ENCODE measurements at regions not wholly inside any gene's neighbourhood (a gene's known extent, or its start where the extent isn't known, plus 50 kb on each side); places are given as distances from the start of the nearest gene placed in this dataset.
A peak's percentile ranks its signal among the peaks of the same experiment; 100 is the strongest.

DNA sequence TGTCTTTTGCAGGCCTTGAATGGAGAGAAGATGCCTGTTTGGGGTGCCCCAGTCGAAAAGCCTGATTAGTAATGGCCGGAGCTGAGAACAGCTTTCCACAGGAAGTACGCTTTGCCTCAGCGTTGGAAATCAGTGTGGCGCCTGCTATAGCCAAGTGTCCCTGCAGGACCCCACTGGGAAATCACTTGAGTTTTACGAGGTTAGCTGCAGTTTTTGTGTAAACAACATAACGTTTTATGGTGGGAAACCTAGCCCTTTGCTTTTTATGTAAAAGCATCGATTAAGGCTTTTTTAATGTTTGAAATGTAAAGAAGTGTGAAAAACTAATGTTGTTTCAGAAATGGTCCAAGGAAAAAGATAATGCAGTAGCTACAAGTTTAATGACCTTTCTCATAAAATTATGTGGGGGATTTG is 234.2 kb downstream of the TTC32 start (continued):
- TF ChIP-seq, protein P1, sequence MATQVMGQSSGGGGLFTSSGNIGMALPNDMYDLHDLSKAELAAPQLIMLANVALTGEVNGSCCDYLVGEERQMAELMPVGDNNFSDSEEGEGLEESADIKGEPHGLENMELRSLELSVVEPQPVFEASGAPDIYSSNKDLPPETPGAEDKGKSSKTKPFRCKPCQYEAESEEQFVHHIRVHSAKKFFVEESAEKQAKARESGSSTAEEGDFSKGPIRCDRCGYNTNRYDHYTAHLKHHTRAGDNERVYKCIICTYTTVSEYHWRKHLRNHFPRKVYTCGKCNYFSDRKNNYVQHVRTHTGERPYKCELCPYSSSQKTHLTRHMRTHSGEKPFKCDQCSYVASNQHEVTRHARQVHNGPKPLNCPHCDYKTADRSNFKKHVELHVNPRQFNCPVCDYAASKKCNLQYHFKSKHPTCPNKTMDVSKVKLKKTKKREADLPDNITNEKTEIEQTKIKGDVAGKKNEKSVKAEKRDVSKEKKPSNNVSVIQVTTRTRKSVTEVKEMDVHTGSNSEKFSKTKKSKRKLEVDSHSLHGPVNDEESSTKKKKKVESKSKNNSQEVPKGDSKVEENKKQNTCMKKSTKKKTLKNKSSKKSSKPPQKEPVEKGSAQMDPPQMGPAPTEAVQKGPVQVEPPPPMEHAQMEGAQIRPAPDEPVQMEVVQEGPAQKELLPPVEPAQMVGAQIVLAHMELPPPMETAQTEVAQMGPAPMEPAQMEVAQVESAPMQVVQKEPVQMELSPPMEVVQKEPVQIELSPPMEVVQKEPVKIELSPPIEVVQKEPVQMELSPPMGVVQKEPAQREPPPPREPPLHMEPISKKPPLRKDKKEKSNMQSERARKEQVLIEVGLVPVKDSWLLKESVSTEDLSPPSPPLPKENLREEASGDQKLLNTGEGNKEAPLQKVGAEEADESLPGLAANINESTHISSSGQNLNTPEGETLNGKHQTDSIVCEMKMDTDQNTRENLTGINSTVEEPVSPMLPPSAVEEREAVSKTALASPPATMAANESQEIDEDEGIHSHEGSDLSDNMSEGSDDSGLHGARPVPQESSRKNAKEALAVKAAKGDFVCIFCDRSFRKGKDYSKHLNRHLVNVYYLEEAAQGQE (tag by site-specific recombination; IDR thresholded peaks at IDR 0.05) = no peak
- no peak for TF ChIP-seq ZNF114 (tag by site-specific recombination; IDR thresholded peaks at IDR 0.05)
- TF ChIP-seq ZNF37A (tag by site-specific recombination; IDR thresholded peaks at IDR 0.05) = no peak
- TF ChIP-seq ZNF777 (tag by site-specific recombination; IDR thresholded peaks at IDR 0.05; ENCODE audit: borderline replicate concordance) = no peak
- TF ChIP-seq ZNF146 (tag by site-specific recombination; IDR thresholded peaks at IDR 0.05) = peak; percentile 38; the same call in 1 of the 2 replicates
- TF ChIP-seq ZNF221 (tag by site-specific recombination; IDR thresholded peaks at IDR 0.05; ENCODE audit: borderline replicate concordance) = peak; percentile 82; the same call in 1 of the 2 replicates
- peak; percentile 66; the same call in 1 of the 2 replicates for TF ChIP-seq ZNF610 (tag by site-specific recombination; IDR thresholded peaks at IDR 0.05; ENCODE audit: borderline replicate concordance)
- peak; percentile 98 for TF ChIP-seq ZIC2 (tag by site-specific recombination; IDR thresholded peaks at IDR 0.05)
- TF ChIP-seq ZNF202 (tag by site-specific recombination; IDR thresholded peaks at IDR 0.05; ENCODE audit: borderline replicate concordance) = no peak
- no peak for TF ChIP-seq ZNF792 (tag by site-specific recombination; IDR thresholded peaks at IDR 0.05)
- peak; percentile 78 for TF ChIP-seq ZNF561 (tag by site-specific recombination; IDR thresholded peaks at IDR 0.05; ENCODE audit: borderline replicate concordance)
- TF ChIP-seq ZNF26 (tag by site-specific recombination; IDR thresholded peaks at IDR 0.05) = no peak
- peak; percentile 97 for TF ChIP-seq GFI1B (tag by site-specific recombination; IDR thresholded peaks at IDR 0.05)
- TF ChIP-seq, protein P2, sequence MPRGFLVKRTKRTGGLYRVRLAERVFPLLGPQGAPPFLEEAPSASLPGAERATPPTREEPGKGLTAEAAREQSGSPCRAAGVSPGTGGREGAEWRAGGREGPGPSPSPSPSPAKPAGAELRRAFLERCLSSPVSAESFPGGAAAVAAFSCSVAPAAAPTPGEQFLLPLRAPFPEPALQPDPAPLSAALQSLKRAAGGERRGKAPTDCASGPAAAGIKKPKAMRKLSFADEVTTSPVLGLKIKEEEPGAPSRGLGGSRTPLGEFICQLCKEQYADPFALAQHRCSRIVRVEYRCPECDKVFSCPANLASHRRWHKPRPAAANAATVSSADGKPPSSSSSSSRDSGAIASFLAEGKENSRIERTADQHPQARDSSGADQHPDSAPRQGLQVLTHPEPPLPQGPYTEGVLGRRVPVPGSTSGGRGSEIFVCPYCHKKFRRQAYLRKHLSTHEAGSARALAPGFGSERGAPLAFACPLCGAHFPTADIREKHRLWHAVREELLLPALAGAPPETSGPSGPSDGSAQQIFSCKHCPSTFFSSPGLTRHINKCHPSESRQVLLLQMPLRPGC (tag by site-specific recombination; IDR thresholded peaks at IDR 0.05) = peak; percentile 76
- TF ChIP-seq ZNF837 (tag by site-specific recombination; IDR thresholded peaks at IDR 0.05) = no peak
- TF ChIP-seq ZNF16 (tag by site-specific recombination; IDR thresholded peaks at IDR 0.05; ENCODE audit: low read depth) = no peak
- TF ChIP-seq SETDB1 (IDR thresholded peaks at IDR 0.05; ENCODE audit: insufficient read length, low read length) = no peak
- no peak for TF ChIP-seq ZSCAN5A (tag by site-specific recombination; IDR thresholded peaks at IDR 0.05)
- TF ChIP-seq ZBTB20 (tag by site-specific recombination; IDR thresholded peaks at IDR 0.05) = peak; percentile 35; the same call in 1 of the 2 replicates
- TF ChIP-seq ZNF521 (tag by site-specific recombination; IDR thresholded peaks at IDR 0.05) = no peak
- TF ChIP-seq, protein P3, sequence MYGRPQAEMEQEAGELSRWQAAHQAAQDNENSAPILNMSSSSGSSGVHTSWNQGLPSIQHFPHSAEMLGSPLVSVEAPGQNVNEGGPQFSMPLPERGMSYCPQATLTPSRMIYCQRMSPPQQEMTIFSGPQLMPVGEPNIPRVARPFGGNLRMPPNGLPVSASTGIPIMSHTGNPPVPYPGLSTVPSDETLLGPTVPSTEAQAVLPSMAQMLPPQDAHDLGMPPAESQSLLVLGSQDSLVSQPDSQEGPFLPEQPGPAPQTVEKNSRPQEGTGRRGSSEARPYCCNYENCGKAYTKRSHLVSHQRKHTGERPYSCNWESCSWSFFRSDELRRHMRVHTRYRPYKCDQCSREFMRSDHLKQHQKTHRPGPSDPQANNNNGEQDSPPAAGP (tag by site-specific recombination; IDR thresholded peaks at IDR 0.05) = no peak
- no peak for TF ChIP-seq ZNF585B (tag by site-specific recombination; IDR thresholded peaks at IDR 0.05)
- peak; percentile 95 for TF ChIP-seq GLI2 (tag by site-specific recombination; IDR thresholded peaks at IDR 0.05; ENCODE audit: borderline replicate concordance, low read depth)
- TF ChIP-seq PRDM1 (tag by site-specific recombination; IDR thresholded peaks at IDR 0.05) = no peak
- no peak for TF ChIP-seq SALL2 (tag by site-specific recombination; IDR thresholded peaks at IDR 0.05; ENCODE audit: borderline replicate concordance)
- no peak for TF ChIP-seq ZNF112 (tag by site-specific recombination; IDR thresholded peaks at IDR 0.05)
- peak; percentile 91 for TF ChIP-seq ZXDB (tag by site-specific recombination; IDR thresholded peaks at IDR 0.05)
- no peak for TF ChIP-seq ZNF510 (tag by site-specific recombination; IDR thresholded peaks at IDR 0.05; ENCODE audit: insufficient replicate concordance)
- TF ChIP-seq ZBTB44 (tag by site-specific recombination; IDR thresholded peaks at IDR 0.05) = peak; percentile 98
- peak; percentile 68; the same call in 1 of the 2 replicates for TF ChIP-seq BCL11A (tag by site-specific recombination; IDR thresholded peaks at IDR 0.05; ENCODE audit: low read depth)
- peak; percentile 97 for TF ChIP-seq IKZF3 (tag by site-specific recombination; IDR thresholded peaks at IDR 0.05)
